ENCODE measurements at regions not wholly inside any gene's neighbourhood (a gene's known extent, or its start where the extent isn't known, plus 50 kb on each side); places are given as distances from the start of the nearest gene placed in this dataset.

GRCh38 chr10:92763634-92764155 lies 73.9 kb downstream of the HHEX start:
- TF ChIP-seq CTCF (conservative IDR thresholded peaks at IDR 0.05 in 1 of 2, IDR thresholded peaks at IDR 0.05 in 1 of 2; ENCODE audit: extremely low read depth in 1 of 2, insufficient read depth in 1 of 2, low read depth in 1 of 2, low read length in 2 of 2) (no peak), EZH2 (IDR thresholded peaks at IDR 0.05; ENCODE audit: borderline replicate concordance, low read length) (no peak)

Data from mammary epithelial cell (primary cell).